ENCODE measurements at regions not wholly inside any gene's neighbourhood (a gene's known extent, or its start where the extent isn't known, plus 50 kb on each side); places are given as distances from the start of the nearest gene placed in this dataset.

DNA sequence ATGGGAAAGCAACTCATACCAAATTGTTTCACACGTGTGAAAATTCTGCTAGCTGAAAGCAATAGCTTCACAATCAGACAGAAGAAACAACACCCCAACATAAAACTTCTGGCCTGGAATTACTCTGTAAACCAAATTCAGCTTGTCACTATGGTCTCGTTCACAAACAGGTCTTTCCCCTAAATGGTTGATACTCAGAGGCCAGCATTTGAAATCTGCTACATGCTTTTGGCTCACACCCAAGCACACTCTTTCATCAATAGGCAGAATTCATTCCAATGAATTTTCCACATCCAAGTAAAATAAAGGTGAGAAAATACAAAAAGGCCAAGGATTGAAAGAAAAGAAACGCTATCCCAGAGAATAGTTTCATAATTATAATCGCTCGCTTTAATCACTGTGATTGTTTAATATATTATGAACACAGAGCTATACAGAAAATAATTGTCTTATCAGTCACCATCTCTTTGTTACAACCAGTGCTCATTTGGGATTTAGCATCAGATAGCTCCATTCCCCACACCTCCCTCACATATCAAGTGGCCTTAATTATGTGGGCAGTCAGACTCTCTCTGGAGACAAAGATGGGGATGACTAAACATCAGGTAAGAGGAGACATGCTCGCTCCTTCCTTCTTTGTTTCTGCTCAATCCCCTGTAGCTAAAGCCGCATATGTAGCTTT, 503.8 kb upstream of the ARRDC4 start:
- 78 to 82% methylated on average over 7 of the region's 7 CpGs for WGBS, 2 donors

GRCh38 chr15:97457203-97457847, 503.2 kb upstream of the ARRDC4 start:
- H3K27ac ChIP-seq: no peak overlapping the region
- DNase-seq: no peak
- H3K9me3 ChIP-seq: no peaks in the 10 kb centered on the region
- 71 to 77% methylated on average over 3 of the region's 3 CpGs for WGBS, 2 donors
- no peak for ATAC-seq (ENCODE audit: low FRiP score in 2 of 2)
- no peak for TF ChIP-seq CTCF (IDR thresholded peaks at IDR 0.05)
- TF ChIP-seq EP300 (IDR thresholded peaks at IDR 0.05): no peak
- no peak for TF ChIP-seq POLR2A (IDR thresholded peaks at IDR 0.05)
- TF ChIP-seq POLR2AphosphoS5 (IDR thresholded peaks at IDR 0.05): no peak
- H3K36me3 ChIP-seq: no peaks in the 10 kb centered on the region
- H3K27me3 ChIP-seq: no peaks in the 10 kb centered on the region
- H3K4me3 ChIP-seq: no peak overlapping the region
- no peaks in the 10 kb centered on the region for H3K4me1 ChIP-seq

More for the DNA sequence above, 503.8 kb upstream of the ARRDC4 start:
- no peak for DNase-seq
- no peak for ATAC-seq (ENCODE audit: low FRiP score in 2 of 2)
- no peaks in the 10 kb centered on the region for H3K4me1 ChIP-seq
- H3K27ac ChIP-seq: no peak overlapping the region
- TF ChIP-seq CTCF (IDR thresholded peaks at IDR 0.05) (no peak), POLR2A (IDR thresholded peaks at IDR 0.05) (no peak), EP300 (IDR thresholded peaks at IDR 0.05) (no peak), POLR2AphosphoS5 (IDR thresholded peaks at IDR 0.05) (no peak)
- H3K9me3 ChIP-seq: no peaks in the 10 kb centered on the region
- H3K4me3 ChIP-seq: no peak overlapping the region
- no peaks in the 10 kb centered on the region for H3K27me3 ChIP-seq
- no peaks in the 10 kb centered on the region for H3K36me3 ChIP-seq

DNA sequence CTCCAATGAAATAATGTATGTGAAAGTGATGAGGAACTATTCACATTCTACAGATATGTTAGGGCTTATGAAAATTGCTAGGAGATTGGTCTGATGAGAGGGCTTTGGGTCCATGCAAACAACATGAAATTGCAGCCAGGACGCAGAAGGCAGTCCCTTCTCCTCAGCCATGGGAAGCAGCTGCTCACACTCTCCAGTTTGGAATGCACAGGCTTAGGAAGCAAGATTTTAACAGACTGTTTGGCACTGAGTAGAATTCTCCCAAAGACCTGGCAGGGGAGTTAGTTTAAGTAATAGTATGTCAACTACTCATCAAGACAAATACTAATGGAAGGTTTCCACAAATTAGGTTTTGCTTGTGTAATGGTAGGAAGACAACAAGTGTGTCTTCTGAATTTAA, 500.7 kb upstream of the ARRDC4 start:
- Histone ChIP-seq H3K27ac (no peak overlapping the region), H3K36me3 (no peaks in the 10 kb centered on the region), H3K9me3 (no peaks in the 10 kb centered on the region), H3K4me1 (no peaks in the 10 kb centered on the region), H3K27me3 (no peaks in the 10 kb centered on the region), H3K4me3 (no peak overlapping the region)
- 37 to 48% methylated on average over 1 of the region's 1 CpG for WGBS, 2 donors
- DNase-seq (no peak), ATAC-seq (ENCODE audit: low FRiP score in 2 of 2) (no peak)
- TF ChIP-seq CTCF (IDR thresholded peaks at IDR 0.05): no peak
- no peak for TF ChIP-seq EP300 (IDR thresholded peaks at IDR 0.05)

DNA sequence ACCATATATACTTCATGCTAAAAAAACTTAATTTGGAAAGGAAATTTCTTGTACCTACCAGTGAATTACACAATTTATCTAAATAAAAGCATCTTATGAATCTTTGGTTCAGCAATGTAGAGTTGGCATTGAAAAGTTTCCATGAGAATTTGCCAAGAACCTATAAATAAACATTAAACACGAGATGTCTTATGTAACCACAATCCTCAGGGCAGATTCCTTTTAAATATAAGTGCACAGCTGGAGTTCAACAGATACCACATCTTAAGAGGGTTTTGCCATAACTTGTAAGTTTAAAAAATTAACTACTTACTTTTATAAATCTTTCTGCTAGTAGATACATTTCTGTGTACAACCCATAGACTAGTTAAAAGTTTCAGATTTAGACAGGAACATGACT, 499.3 kb upstream of the ARRDC4 start:
- Histone ChIP-seq H3K36me3 (no peaks in the 10 kb centered on the region), H3K27ac (no peak overlapping the region), H3K27me3 (no peaks in the 10 kb centered on the region), H3K4me3 (no peak overlapping the region), H3K4me1 (no peaks in the 10 kb centered on the region), H3K9me3 (no peaks in the 10 kb centered on the region)
- ATAC-seq (ENCODE audit: low FRiP score in 2 of 2) (no peak), DNase-seq (no peak)
- no peak for TF ChIP-seq POLR2AphosphoS5 (IDR thresholded peaks at IDR 0.05)
- no peak for TF ChIP-seq CTCF (IDR thresholded peaks at IDR 0.05)
- TF ChIP-seq EP300 (IDR thresholded peaks at IDR 0.05): no peak
- TF ChIP-seq POLR2A (IDR thresholded peaks at IDR 0.05): no peak
- 11 to 14% methylated on average over 1 of the region's 1 CpG for WGBS, 2 donors

DNA sequence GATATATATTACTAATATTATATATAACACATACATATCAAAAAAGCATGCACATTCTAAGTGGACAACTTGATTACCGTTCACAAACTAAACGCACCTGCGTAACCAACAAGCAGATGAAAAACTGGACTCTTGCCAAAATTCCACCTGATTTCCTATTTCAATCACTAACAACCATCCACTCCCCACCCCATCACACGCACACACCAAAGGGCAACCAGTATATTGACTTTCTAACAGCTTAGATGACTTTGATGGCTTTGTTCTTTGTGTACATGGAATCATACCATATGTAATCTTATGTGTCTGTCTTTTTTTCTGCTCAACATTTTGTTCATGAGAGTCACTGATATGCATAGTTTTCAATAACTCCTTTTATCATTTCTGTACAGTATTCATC, 496.8 kb upstream of the ARRDC4 start:
- H3K27ac ChIP-seq: no peak overlapping the region
- TF ChIP-seq CTCF (IDR thresholded peaks at IDR 0.05) (no peak), POLR2A (IDR thresholded peaks at IDR 0.05) (no peak), EP300 (IDR thresholded peaks at IDR 0.05) (no peak), POLR2AphosphoS5 (IDR thresholded peaks at IDR 0.05) (no peak)
- no peaks in the 10 kb centered on the region for H3K4me1 ChIP-seq
- ATAC-seq (ENCODE audit: low FRiP score in 2 of 2): no peak
- WGBS, 2 donors: 63 to 74% methylated on average over 4 of the region's 4 CpGs
- no peaks in the 10 kb centered on the region for H3K9me3 ChIP-seq
- H3K27me3 ChIP-seq: no peaks in the 10 kb centered on the region
- no peak overlapping the region for H3K4me3 ChIP-seq
- H3K36me3 ChIP-seq: no peaks in the 10 kb centered on the region
- DNase-seq: no peak
